Fibroblast of skin of left quadriceps (primary cell): ENCODE measurements at regions not wholly inside any gene's neighbourhood (a gene's known extent, or its start where the extent isn't known, plus 50 kb on each side); places are given as distances from the start of the nearest gene placed in this dataset.
A peak's percentile ranks its signal among the peaks of the same experiment; 100 is the strongest.

Experiments used
- DNase-seq, 2 experiments: peaks; one replicate each; pipeline ENCODE4 v3.0.0-alpha.2; 2013; ENCODE audit warnings: low read depth in 2 of 2

GRCh38 chr4:31362756-31363155 is 642.6 kb downstream of the PCDH7 start:
- DNase-seq, result no peak

GRCh38 chr4:31365006-31365690 is 645.0 kb downstream of the PCDH7 start:
- DNase-seq, result no peak

GRCh38 chr4:31366041-31366440 is 645.9 kb downstream of the PCDH7 start:
- DNase-seq, result peak in 1 of 2 experiments; percentile 28

DNA sequence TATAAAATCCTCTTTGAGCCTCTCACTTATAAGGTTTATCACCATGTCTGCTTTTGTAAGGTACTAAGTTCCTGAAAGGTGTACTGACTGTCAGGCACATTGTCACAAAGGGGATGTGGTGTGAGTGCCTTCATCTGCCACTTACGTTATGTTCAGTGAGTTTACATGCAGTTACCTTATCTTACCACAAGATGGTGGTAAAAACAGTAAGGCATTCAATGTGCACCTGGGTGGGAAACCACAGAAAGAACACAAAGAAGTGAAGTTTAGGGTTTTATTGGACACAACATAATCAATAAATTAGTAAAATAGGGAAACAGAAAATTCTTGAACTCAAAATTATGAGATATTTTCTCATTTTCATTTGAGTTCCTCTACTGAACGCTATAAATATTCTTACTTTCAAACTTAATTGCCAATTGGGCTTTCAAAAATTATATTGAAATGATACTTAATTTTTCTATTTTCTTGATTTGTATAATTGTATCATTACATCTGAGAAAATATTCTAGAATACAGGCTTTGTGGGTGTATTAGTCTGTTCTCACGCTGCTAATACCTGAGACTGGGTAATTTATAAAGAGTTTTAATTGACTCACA is 650.8 kb downstream of the PCDH7 start:
- peak in 1 of 2 experiments; percentile 15 for DNase-seq

GRCh38 chr4:31374256-31374960 is 654.2 kb downstream of the PCDH7 start:
- DNase-seq, result no peak

DNA sequence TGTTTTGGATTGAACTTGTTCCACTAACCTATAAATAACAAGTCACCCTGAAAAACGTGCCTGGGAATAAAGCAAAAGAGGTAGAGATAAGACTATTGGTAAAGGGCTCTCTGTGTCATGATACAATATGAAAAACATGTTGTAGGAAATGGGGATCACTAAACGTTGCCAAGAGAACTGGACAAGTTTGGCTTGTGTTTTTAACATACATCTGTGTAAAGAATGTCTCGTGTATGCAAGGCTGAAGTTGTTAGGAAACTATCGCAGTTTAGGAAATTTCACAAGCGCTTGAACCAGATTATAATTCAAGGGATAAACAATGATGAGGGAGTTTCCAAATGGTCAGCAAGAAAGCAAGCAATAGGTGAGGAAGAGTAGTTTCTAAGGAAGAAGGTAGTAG is 655.8 kb downstream of the PCDH7 start:
- no peak for DNase-seq

DNA sequence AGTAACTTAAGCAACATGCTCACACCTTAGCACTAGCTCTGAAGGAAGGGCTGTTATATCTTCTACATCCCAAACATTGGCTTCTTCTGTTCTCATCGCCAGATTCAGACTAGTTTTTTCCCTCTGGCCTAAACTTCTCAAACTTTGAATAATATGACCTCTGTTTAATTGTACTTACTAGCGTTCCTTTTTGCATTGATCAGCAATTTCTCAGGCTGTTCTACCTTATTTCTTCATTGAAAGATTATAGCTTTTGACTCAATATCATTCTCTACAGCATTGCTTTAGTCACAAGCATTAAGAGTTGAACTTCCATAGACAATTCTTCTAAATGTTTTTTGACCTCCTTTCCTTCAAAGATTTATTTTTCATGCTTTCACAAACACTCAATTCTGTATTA is 659.2 kb downstream of the PCDH7 start:
- no peak for DNase-seq

DNA sequence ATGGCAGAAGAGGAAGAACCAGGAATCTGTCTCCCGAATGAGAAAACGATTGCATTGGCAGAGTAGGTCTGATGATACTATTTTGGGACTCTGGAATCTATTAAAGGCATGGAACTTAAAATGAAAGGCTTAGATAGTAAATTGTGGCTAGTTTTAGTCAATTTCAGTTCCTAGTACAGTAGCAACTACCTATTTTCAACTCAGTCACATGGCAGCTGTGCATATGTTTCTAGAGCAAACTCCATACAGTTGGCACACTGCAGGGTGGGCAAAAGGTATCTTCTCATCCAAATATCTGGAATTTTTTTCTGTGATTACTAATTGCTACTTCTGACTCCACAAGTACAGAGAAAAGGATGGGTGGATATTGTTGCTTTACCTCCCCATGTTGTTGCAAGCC is 663.6 kb downstream of the PCDH7 start:
- DNase-seq, result no peak

DNA sequence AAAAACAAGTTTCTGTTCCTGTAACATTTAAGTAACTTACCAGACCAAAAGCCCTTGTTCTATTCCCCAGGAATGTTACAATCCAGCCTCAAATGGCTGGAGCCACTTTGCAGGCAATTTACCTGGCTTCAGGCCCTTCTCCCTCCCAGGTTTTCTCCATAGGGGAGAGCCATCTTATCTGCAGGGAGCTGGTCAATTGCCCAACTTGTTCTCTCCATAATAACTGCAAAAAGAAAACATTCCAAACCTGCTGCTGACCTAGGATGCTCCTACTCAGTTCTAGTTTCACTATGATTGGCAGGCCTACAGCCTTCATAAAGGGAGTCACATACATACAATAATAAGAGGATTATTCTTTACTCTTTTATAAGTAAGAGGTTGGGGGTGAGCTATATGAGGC is 670.7 kb downstream of the PCDH7 start:
- DNase-seq, result no peak

DNA sequence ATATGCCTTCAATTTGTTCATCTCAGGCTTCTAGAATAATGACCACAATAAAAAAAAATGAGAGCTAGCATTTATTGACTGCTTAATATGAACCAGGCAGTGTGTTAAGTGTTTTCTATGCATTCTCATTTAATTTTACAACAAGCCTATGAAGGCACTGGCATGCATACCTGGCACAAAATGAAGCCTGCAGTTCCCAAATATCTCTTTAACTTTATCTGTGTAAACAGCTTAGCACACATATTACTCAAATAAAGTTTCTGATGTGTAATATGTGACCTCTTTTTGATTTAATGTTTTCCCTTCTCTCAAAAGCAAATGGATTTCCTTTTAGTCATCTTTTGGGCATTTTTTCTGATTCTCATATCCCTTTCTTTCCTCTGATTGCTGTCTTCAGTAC is 671.8 kb downstream of the PCDH7 start:
- no peak for DNase-seq

GRCh38 chr4:31392923-31393322 is 672.8 kb downstream of the PCDH7 start:
- no peak for DNase-seq

- DNase-seq, result no peak
These were observed 688.0 kb downstream of the PCDH7 start for GRCh38 chr4:31408121-31408520.

DNA sequence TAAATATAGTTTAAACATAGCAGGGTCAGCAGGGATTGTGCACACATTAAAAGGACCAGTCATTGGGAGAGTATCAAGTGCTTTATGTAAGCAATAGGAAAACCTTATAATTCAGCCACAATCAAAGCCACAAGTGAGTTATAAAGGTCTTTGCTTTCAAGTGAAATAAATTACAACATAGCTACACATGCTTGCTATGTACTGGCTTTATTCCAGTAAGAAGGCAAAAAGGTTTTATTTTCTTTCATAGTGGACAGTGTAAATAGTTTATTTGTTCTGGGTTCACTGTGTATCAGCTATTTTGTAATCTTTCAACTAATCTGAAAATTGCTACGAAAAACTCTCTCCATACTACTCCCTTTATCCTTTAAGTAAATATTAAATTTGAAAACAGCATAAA is 691.4 kb downstream of the PCDH7 start:
- no peak for DNase-seq

DNA sequence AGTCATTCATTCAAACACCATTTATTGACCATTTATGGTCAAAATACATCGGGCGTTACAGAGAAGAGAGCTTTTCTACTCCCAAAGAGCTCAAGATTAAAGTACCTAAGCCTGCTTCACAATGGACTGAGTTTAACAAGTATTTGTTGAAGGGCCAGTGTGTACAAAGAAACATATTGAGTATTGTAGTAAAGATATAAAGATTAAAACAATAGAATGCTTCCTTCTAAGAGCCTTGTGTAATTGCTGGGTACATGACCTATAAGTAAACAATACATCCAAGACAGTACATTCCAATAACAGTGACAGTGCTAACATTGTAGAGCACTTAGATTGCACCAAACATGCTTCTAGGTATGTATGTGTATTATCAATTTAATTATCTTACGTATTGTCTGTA is 695.5 kb downstream of the PCDH7 start:
- DNase-seq, result no peak

GRCh38 chr4:31416498-31416897 is 696.3 kb downstream of the PCDH7 start:
- DNase-seq, result no peak

GRCh38 chr4:31417040-31417439 is 696.9 kb downstream of the PCDH7 start:
- no peak for DNase-seq

DNA sequence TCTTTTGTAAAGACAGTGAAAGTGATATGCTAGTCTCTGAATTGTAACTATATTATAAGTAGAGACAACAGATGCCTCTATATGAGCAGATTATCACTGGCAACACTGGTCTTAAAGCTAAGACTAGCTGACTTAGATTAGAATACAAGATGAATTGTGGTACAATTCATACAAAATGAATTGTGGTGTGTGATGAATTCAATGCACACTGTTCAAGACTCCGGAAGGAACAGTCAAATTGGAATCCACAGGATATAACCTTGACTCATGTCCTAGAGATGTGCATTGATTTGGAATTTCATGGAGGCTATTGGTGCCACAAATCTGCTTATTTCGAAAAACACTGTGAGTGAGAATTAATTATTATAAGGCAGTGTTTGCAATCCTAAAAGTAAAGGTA is 701.8 kb downstream of the PCDH7 start:
- no peak for DNase-seq

GRCh38 chr4:31427691-31428090 is 707.5 kb downstream of the PCDH7 start:
- DNase-seq, result no peak

DNA sequence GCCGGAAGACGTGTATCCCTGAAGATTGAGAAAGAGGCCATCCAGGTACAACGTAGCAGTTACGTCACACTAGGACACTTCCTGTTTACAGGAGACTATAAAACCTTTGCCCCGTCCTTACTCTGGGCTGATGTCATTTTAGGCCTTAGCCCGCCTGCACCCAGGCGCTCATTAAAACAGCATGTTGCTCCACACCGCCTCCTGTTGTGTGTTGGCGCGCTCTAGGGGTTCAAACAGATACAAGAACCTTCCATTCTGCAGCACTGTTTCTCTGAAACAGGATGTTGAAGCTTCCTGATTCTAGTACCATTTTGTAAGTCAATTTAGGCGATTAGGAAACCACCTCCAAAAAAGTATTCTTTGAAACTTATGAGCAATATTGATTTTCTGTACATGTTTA is 722.1 kb downstream of the PCDH7 start:
- DNase-seq, result no peak

GRCh38 chr4:31445526-31445925 is 725.4 kb downstream of the PCDH7 start:
- no peak for DNase-seq

DNA sequence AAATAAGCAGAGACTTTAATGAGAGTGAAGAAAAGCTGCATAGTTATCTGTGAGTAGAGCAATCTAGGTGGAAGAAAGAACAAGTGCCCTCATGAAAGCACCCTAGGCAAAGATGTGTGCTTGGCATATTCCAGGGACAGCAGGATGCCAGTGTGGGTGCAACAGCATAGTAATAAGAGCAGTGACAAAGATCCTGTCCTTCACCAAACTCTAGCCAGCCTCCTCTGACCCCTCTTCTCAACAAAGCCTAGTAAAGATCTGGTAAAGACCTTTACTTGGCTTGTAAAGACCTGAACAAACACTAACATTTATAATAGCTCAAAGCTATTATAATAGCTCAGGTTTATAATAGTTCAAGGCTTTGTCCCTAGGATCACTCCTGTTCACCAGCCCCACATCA is 735.4 kb downstream of the PCDH7 start:
- no peak for DNase-seq

DNA sequence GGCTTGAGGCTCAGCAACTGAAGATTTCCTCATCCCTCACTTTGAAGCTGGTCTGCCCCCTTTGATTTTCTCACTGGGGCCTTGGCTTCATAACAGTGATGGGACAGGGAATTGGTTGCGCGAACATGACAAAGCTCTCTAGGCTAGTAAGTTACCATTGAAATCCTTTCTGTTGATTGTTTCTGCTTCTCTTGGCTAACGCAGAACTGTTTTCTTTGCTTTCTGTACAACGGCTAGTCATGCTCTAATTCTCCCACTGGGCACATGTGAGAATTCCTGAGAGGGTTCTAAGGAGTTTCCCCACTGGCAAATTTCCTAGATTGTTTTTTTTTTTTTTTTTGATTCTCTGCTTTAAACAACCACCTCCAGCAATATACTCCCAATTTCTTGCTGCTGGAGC is 738.6 kb downstream of the PCDH7 start:
- DNase-seq, result no peak

GRCh38 chr4:31461421-31461820 is 741.3 kb downstream of the PCDH7 start:
- no peak for DNase-seq
